ENCODE measurements at regions not wholly inside any gene's neighbourhood (a gene's known extent, or its start where the extent isn't known, plus 50 kb on each side); places are given as distances from the start of the nearest gene placed in this dataset.
A peak's percentile ranks its signal among the peaks of the same experiment; 100 is the strongest.
"Not testable (repeated sequence)": the region's sequence is repeated elsewhere in the genome, so short reads cannot be mapped to it uniquely, and the experiment has no call there.

DNA sequence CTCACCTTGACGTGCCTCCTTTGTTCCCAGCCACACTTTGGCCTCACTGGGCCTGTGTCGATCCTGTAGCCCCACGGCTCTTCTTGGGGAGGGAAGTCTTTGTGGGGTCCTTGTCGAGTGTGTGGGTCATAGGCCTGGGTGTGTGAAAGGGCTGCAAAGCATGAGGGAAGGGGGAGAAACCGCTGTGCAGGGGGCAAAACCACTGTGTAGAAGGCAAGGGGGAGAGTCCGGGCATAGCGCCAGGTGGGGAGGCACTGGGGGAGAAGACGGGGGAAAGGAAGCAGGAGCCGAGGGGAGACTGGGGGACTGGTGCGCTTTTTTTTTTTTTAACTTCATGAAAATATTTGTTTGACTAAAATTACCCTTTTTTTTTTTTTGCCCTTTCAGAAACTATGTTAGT, 65.1 kb upstream of the RASD2 start:
- DNase-seq (ENCODE audit: low read depth in 4 of 4, low spot score in 3 of 4) = no peak

DNA sequence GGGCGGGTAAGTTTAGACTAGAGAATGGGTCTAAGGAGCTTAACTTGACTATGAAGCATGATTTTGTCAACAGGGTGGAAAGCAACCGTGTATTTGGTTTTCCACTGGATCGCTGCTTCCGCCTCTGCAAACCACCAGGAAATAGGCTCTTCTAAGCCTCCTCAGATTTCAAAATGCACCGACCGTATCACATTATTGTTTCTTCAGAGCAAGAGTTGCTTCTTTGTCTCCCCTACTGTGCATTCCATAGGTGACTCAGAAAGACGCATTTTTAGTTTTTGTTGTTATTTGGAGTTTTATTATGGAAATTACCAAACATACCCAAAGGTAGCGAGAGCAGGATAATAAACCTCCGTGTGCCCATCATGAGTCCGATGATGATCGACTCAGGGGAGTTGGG, 64.3 kb upstream of the RASD2 start:
- DNase-seq (ENCODE audit: low read depth in 4 of 4, low spot score in 3 of 4) = no peak

DNA sequence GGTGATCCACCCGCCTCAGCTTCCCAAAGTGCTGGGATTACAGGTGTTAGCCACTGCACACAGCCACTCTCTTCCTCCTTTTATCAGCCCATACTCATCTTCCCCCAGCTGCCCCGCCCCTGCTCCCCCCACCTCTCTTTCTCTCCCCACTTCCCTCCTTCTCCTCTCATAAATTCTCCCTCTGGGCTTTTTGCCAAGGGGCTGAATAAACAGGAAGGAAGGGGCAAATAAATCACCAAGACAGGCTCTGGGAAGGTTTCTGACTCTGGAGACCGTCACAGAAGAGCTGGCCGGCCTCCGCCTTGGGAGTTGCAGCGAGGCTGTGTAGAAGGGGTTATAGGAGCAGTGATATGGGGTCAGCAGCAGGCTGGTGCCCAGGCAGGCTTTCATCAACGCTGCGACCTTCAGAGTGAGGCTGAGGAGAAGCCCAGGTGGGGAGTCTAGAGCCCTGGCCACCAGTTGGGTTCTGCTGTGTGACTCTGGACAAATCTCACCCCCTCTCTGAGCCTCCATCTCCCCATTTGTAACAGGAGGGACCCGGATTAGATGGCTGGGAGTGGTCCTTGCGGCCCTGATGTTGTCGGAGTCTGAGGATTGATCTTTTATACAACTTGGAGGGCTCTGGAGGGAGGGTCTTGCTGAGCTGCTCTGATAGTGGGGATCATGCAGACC, 62.6 kb upstream of the RASD2 start:
- DNase-seq (ENCODE audit: low read depth in 4 of 4, low spot score in 3 of 4) = peak; percentile 75 to 97 (median 93)

DNA sequence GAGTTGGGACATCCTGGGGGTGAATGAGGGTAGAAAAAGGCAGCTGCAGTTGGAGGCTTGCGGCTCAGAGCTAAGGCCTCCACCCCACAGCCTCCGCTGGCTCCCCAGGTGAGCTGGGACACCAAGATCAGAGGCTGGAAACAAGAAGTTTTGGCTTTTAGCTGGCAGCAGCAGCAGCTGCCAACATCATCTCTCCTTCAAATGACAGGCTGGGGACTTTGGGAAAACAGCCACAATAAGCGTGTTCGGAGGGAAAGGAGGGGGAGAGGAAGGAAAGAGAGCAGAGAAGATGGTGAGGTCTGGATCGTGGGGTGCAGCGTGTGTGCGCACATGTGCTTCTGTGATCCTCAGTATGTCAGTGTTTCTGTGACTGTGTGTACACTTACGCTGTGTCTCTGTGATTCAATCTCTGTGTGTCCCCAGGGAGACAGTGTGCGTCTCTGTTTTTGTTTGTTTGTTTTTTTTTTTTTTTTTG, 62.0 kb upstream of the RASD2 start:
- DNase-seq (ENCODE audit: low read depth in 4 of 4, low spot score in 3 of 4) = no peak

DNA sequence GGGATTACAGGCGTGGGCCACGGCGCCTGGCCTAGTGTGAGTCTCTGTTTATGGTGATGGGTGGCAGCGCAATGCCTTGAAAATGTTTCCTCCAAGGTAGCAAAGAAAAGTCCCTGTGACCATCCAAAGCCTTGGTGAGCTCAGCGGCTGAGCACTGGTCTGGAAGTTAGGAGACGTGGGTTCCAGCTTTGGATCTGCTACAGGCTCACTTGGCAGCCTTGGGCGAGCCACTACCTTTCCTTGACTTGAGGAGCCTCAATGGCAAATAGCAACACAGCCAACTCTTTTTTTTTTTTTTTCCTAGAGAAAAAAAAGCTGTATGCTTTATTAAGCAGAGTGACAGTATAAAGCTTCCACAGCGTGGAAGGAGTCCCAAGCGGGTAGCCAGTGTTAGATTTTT, 61.3 kb upstream of the RASD2 start:
- DNase-seq (ENCODE audit: low read depth in 4 of 4, low spot score in 3 of 4) = no peak

DNA sequence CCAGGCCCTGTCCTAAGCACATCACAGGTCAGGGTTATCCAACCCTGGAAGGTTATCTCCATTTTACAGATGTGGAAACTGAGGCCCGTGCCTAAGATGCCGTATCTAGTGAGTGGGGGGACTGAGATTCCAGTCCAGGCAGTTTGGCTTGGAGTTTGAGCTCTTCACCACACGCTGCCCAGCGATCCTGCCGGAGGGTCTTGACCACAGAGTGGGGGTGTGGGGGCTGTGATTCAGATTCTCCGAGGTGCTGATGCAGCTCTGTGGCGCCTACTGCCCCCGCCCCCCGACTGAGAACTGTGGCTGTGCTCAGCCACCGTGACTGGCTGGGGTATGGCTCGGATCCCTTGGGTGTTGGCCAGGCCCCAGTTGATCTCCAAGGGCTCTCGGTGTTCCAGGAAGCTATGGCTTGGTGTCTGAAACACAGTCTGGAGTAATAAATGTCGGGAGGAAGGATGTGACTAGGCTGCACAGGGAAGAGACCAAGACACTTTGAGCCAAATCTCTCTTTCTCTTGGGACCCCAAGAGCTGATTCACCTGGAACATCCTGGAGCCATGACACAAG, 60.6 kb upstream of the RASD2 start:
- DNase-seq (ENCODE audit: low read depth in 4 of 4, low spot score in 3 of 4) = no peak

DNA sequence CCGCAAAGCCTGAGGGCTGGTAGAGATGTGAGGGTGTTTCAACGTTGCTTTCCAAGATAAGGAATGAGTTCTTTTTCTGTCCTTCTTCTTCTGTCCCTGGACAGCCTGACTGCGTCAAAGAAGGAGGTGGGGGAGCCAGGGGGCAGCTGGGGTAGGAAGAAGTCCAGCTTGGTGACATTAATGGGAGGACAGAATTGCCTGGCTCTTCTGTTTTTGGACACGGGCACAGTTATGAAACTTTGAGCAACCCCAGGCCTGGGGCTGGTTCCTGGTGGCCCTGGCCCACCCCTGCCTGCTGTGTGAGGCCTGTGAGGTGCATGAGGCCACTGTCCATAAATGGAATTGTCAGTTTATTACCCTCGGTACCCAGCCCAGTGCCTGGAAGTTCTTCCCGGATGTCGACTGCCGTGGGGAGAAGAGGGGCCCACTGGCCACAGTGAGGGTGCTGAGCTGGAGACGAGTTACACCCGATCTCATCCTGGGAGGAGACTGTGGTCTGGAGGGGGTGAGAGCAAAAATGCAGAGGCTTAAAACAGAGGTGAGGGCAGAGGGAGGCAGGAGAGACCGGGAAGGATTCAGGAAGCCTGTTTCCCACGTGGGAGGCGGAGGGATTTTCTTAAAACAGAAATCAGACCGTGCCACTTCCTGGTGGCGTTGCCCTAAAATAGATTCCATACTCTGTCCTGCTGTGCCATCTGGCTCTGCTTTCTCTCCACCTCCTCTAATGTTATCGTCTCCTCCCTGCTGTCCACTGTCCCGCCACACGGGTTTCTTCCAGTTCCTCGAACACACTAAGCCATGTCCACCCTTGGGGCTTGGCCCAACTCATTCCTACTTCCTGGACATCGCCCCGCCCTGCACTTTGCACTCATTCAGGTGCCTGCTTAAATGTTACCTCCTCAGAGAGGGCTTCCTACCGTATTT, 59.7 kb upstream of the RASD2 start:
- no peak for DNase-seq (ENCODE audit: low read depth in 4 of 4, low spot score in 3 of 4)

DNA sequence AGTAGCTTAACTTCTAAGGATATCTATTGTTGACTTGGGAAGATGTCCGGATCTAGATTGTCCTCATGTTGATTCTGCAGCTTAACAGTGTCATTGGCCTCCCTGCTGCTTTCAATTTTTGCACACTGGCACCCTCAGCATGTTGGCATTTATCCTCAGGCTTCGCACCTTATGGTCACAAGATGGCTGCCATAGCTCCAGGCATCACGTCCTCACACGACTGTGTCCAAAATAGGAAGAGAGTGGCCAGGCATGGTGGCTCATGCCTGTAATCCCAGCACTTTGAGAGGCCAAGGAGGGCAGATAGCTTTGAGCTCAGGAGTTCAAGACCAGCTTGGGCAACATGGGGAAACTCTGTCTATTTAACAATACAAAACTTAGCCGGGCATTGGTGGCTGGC, 58.3 kb upstream of the RASD2 start:
- no peak for DNase-seq (ENCODE audit: low read depth in 4 of 4, low spot score in 3 of 4)

DNA sequence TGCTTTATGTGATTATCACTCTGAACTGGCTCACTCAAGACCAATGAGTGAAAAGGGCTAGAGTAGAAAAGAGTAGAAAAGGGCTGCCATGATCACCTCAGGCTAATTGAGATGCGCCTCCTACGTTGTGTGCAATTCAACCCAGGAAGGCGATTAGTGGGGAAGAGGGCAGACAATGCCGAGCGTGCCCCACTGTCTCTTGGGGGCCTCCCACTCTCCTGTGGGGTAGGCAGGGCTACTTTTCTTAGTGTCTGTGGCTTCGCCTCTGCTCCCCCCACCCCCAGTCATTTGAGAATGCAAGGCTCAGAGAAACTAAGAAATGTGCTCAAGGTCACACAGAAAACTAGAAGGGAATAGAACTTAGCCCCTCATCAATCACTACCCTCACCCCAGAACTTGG, 57.7 kb upstream of the RASD2 start:
- no peak for DNase-seq (ENCODE audit: low read depth in 4 of 4, low spot score in 3 of 4)

DNA sequence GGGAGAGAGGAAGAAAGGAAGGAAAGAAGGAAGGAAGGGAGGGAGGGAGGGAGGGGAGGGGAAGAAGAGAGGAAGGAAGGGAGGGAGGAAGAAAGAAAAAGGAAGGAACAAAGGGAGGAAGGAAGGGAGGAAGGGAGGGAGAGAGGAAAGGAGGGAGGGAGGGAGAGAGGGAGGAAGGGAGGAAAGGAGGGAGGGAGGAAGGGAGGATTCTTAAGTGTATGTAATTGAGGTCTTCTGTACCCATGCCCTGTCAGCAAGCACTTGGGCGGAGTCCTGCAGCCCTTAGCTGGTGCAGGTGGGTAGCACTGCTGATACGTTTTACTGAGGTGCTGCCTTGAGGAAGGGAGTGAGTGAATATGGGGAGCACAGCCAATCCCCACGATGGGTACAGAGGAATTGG, 56.9 kb upstream of the RASD2 start:
- DNase-seq (ENCODE audit: low read depth in 4 of 4, low spot score in 3 of 4) = no peak

DNA sequence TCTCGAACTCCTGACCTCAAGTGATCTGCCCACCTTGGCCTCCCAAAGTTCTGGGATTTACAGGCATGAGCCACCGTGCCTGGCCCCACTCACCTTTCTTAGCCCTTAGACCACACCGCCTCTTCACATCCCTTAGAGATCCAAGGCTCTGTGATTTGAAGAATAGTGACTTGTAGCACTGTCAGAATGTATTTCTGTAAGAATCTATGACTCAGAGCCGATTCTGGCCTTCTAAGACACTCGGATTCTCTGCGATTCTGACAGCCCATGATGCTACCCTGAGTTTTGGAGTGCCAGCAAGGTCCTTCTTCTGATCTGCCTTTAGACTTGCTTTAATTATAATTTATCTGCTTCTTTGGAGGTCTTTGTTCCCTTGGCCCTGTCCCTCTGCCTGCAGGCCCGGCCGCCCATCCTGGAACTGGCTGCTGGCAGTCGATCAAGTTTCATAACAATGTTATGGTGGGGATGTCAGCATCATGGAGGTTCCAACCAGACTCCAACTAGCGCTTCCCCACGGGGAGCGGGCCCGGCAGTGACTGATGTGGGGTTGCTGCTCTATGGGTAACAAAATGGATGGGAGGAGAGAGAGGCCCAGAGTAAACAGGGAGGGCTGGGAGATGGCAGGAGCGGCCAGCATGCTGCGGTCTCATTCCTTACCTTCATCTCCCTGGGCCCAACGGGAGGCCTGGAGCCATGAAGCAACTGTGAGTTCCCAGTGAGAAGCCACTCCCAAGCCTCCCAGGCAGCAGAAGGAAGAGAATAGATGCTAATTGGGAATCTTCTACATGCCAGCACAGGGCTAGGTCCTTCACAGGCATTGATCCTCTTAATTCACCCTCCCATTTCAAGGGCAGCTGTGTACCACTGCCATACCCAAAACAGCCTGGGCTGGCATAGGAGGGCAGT, 55.7 kb upstream of the RASD2 start:
- DNase-seq (ENCODE audit: low read depth in 4 of 4, low spot score in 3 of 4) = no peak

DNA sequence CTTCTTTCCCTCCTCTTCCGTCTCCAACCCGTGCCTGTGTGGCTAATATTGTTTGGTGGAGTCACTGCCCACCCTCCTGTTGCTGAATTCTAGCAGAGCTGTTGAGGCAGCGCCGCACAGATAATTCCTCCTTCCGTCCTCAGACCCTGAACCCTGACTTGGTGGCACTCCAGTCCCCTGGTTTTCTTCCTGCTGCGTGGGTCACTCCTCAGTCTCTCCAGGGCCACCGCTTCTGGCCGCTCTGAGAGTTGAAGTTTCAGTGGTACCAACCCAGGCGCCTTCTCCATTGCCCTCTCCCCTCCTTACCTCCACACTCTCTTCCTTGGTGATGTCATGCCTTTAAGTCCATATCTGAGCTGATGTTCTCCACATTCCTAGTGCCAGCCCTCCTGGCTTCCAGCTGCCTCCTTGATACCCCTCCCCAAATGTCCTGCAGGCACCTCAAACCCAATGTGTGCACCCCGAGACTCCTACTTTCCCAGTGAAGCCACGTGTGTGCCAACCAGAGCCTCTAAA, 54.5 kb upstream of the RASD2 start:
- no peak for DNase-seq (ENCODE audit: low read depth in 4 of 4, low spot score in 3 of 4)

DNA sequence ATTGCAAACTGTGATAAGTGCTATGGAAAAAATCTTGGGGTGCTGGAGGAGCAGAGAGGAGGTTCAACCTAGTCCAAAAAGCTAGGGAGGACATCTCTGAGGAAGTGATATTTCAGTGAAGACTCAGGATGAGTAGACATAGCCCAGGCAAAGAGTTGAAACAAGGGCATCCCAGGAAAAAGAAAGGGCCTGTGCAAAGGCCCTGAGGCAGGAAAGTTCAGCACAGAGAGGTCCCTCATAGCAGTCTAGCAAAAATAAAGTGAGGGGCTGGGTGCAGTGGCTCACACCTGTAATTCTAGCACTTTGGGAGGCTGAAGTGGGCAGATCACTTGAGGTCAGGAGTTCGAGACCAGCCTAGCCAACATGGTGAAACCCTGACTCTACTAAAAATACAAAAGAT, 53.0 kb upstream of the RASD2 start:
- not testable (repeated sequence) for DNase-seq (ENCODE audit: low read depth in 4 of 4, low spot score in 3 of 4)

DNA sequence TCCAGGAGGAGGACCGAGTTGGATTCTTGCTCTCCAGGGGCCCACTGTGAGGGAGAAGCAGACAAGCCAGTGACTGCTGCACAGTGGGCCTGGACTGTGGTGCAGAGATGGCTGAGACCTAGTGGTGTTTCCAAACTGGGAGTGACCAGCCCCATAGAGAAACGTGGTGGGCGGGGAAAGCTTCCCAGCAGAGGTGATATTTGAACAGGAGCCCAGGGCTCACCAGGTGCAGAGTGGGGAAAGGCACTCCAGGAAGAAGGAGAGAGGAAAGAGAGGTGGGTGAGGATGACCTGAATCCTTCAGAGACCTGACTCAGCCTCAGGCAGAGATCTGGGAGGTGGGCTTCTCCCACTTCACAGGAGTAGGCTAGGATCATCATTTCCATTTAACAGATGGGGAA, 52.1 kb upstream of the RASD2 start:
- no peak for DNase-seq (ENCODE audit: low read depth in 4 of 4, low spot score in 3 of 4)

DNA sequence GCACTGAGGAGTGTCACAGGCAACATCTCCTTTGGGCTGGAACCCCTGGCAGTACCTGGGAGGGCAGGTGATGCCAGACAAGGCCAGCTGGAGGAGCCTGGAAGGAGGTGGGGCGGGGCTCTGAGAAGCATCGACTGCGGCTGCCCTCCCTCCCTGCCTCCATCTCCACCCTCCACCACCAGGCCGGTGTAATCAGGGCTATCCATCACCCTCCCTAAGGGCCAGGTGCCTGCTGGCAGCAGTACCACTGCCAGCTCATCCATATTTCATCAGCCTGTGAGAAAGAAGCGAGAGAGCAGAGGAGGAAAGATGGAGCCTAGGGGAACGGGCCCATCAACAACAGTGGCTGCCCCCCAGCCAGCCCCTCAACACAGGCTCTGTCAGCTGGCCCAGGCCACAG, 51.4 kb upstream of the RASD2 start:
- DNase-seq (ENCODE audit: low read depth in 4 of 4, low spot score in 3 of 4) = no peak
